Fibroblast of lung (primary cell): ENCODE measurements at regions not wholly inside any gene's neighbourhood (a gene's known extent, or its start where the extent isn't known, plus 50 kb on each side); places are given as distances from the start of the nearest gene placed in this dataset.
"Not testable (repeated sequence)": the region's sequence is repeated elsewhere in the genome, so short reads cannot be mapped to it uniquely, and the experiment has no call there.

Experiments used
- EZH2 ChIP-seq: IDR thresholded peaks from 2 replicates; pipeline ENCODE4 v1.5.1; 2012; ENCODE audit warnings: low read length, control low read depth, mild to moderate bottlenecking; ENCODE audit errors: missing control alignments
- TF ChIP-seq, protein P1 (sequence below), 2 donors: IDR thresholded peaks in 1 of 2; conservative IDR thresholded peaks in 1 of 2; 1 replicate in 1 of 2; 2 replicates in 1 of 2; pipeline ENCODE4 v1.5.1; 2011 to 2012; ENCODE audit warnings: low read length in 2 of 2, control low read depth in 1 of 2, inconsistent platforms in 1 of 2, low read depth in 1 of 2, mild to moderate bottlenecking in 1 of 2

DNA sequence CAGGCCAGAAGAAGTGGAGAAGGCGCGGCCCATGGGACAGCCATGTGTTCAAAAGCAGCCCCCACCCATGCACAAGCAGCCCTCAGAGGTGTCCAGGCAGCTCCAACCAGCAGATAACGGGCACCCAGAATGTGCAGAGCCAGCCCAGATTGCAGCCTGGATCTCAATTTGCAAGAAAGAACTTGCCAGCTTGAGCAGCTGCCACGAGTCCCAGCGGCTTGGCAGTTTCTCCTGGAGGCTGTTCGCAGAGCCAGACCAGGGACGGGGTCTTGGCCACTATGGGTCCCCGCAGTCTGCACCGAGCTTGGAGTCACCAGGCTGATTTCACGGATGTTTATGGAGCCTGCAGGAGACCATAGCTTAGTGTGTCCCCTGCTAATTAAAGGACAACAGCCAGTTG, 61.4 kb upstream of the SULF2 start:
- TF ChIP-seq, protein P1, sequence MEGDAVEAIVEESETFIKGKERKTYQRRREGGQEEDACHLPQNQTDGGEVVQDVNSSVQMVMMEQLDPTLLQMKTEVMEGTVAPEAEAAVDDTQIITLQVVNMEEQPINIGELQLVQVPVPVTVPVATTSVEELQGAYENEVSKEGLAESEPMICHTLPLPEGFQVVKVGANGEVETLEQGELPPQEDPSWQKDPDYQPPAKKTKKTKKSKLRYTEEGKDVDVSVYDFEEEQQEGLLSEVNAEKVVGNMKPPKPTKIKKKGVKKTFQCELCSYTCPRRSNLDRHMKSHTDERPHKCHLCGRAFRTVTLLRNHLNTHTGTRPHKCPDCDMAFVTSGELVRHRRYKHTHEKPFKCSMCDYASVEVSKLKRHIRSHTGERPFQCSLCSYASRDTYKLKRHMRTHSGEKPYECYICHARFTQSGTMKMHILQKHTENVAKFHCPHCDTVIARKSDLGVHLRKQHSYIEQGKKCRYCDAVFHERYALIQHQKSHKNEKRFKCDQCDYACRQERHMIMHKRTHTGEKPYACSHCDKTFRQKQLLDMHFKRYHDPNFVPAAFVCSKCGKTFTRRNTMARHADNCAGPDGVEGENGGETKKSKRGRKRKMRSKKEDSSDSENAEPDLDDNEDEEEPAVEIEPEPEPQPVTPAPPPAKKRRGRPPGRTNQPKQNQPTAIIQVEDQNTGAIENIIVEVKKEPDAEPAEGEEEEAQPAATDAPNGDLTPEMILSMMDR (conservative IDR thresholded peaks at IDR 0.05 in 1 of 2, IDR thresholded peaks at IDR 0.05 in 1 of 2; ENCODE audit: low read depth in 1 of 2, low read length in 2 of 2): not testable (repeated sequence)
- not testable (repeated sequence) for TF ChIP-seq EZH2
